Adrenal gland (tissue), 9 donors: ENCODE measurements at regions not wholly inside any gene's neighbourhood (a gene's known extent, or its start where the extent isn't known, plus 50 kb on each side); places are given as distances from the start of the nearest gene placed in this dataset.

Experiments used
- DNase-seq, 7 donors: peaks; one replicate each; pipeline ENCODE4 v3.0.0-alpha.2; 2019 to 2020
- H3K27ac ChIP-seq, 5 donors: fragments of 200-600 bp; sonication (generic) in 4 of 5; 1 replicate in 3 of 5; 2 replicates in 2 of 5; pipeline versions ENCODE4 v1.5.1 to v1.8.0; 2016 to 2020; ENCODE audit warnings: mild to moderate bottlenecking in 1 of 5
- H3K27me3 ChIP-seq: fragments of 200-600 bp; 2 replicates; pipeline ENCODE4 v1.8.0; 2021
- H3K36me3 ChIP-seq, 2 donors: fragments of 200-600 bp; replicated peaks in 1 of 2; 1 replicate in 1 of 2; 2 replicates in 1 of 2; pipeline versions ENCODE4 v1.5.1 to v1.8.0; 2018 to 2022
- H3K4me1 ChIP-seq, 2 donors: fragments of 200-600 bp; replicated peaks in 1 of 2; 1 replicate in 1 of 2; 2 replicates in 1 of 2; pipeline versions ENCODE4 v1.5.1 to v1.8.0; 2018 to 2021
- H3K4me3 ChIP-seq, 4 donors: fragments of 200-600 bp; sonication (generic) in 3 of 4; one replicate each; pipeline ENCODE4 v1.5.1; 2016 to 2018
- H3K9me3 ChIP-seq, 3 donors: fragments of 200-600 bp; sonication (generic) in 1 of 3; replicated peaks in 1 of 3; 1 replicate in 2 of 3; 2 replicates in 1 of 3; pipeline versions ENCODE4 v1.5.1 to v1.8.0; 2016 to 2021
- POLR2A ChIP-seq, 2 donors: fragments of 450-650 bp; IDR thresholded peaks; one replicate each; pipeline ENCODE4 v1.6.1; 2017; ENCODE audit warnings: antibody characterized with exemption in 2 of 2, mild to moderate bottlenecking in 2 of 2, moderate library complexity in 1 of 2
- WGBS, 4 donors: extraction: QIAGEN DNeasy Blood & Tissue Kit in 2 of 4; methylation state at CpG; one replicate each; pipeline versions ENCODE4 v1.1.5 to v1.1.7; 2013 to 2017; 5-methylcytosine and 5-hydroxymethylcytosine counted together
- intact Hi-C, 2 donors: fragments of 100-400 bp; cut with DNase I; formaldehyde crosslinking; loops; one replicate each; pipeline versions ENCODE4 v1.14.1 to v1.15.0; 2022 to 2023
- TF ChIP-seq, protein P1 (sequence below), 6 experiments: fragments of 450-650 bp in 4 of 6; fragments of 200-600 bp in 2 of 6; sonication (generic) in 1 of 6; IDR thresholded peaks; 1 replicate in 5 of 6; 2 replicates in 1 of 6; pipeline versions ENCODE4 v1.5.1 to v1.8.0; 2016 to 2021; ENCODE audit warnings: antibody characterized with exemption in 6 of 6, mild to moderate bottlenecking in 2 of 6, moderate library complexity in 1 of 6
- donor health status: healthy with polysubstance abuse.
- donor health status: Bipolar disorder and iron deficiency.
- donor health status: DM: yes; HTN: yes; CAD: no.
- donor health status: DM: no; HTN: no; CAD: no.
- donor health status: DM: no; HTN: no; CAD: no.

- TF ChIP-seq, protein P1, sequence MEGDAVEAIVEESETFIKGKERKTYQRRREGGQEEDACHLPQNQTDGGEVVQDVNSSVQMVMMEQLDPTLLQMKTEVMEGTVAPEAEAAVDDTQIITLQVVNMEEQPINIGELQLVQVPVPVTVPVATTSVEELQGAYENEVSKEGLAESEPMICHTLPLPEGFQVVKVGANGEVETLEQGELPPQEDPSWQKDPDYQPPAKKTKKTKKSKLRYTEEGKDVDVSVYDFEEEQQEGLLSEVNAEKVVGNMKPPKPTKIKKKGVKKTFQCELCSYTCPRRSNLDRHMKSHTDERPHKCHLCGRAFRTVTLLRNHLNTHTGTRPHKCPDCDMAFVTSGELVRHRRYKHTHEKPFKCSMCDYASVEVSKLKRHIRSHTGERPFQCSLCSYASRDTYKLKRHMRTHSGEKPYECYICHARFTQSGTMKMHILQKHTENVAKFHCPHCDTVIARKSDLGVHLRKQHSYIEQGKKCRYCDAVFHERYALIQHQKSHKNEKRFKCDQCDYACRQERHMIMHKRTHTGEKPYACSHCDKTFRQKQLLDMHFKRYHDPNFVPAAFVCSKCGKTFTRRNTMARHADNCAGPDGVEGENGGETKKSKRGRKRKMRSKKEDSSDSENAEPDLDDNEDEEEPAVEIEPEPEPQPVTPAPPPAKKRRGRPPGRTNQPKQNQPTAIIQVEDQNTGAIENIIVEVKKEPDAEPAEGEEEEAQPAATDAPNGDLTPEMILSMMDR (IDR thresholded peaks at IDR 0.05) = no peak
- no peak for TF ChIP-seq POLR2A (IDR thresholded peaks at IDR 0.05)
- Histone ChIP-seq H3K27me3 (no peaks in the 10 kb centered on the region), H3K9me3 (no peaks in the 10 kb centered on the region), H3K27ac (peak overlapping the region in 1 of 5 donors; percentile 35), H3K4me3 (no peak overlapping the region), H3K36me3 (no peaks in the 10 kb centered on the region), H3K4me1 (peaks cover 8 to 32% of the 10 kb centered on the region in 2 donors)
- 34 to 63% (median 53%) methylated on average over 1 of the region's 1 CpG for WGBS, 4 donors
- intact Hi-C loops = no loop called here
- no peak for DNase-seq
Measured at GRCh38 chr5:90131383-90132133, 278.0 kb downstream of the CETN3 start.

DNA sequence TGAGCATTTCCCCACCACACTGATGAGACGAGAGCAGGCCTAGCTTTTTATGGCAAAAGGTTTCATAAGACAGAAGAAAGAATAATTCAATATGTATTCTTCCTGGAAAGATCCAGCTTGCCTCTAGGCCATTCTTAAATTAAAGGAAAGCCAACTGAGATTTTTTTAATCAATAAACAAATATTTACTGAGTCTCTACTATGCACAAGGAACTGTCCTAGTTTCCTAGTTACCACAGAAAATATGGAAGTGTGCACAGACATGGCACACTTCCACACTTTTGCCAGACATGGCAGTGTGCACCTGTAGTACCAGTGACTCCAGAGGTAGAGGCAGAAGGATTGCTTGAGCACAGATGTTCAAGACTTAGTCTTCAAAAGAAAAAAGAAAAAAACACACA is 281.0 kb downstream of the CETN3 start:
- no peak for DNase-seq
- TF ChIP-seq POLR2A (IDR thresholded peaks at IDR 0.05) = no peak
- TF ChIP-seq, protein P1 (IDR thresholded peaks at IDR 0.05) = no peak
- Histone ChIP-seq H3K36me3 (no peaks in the 10 kb centered on the region), H3K27me3 (no peaks in the 10 kb centered on the region), H3K9me3 (no peaks in the 10 kb centered on the region), H3K27ac (no peak overlapping the region), H3K4me1 (peaks cover 0 to 8% of the 10 kb centered on the region in 2 donors), H3K4me3 (no peak overlapping the region)
- 94 to 100% (median 99%) methylated on average over 1 of the region's 1 CpG for WGBS, 4 donors
- intact Hi-C loops = no loop called here

GRCh38 chr5:90119531-90119971 is 290.0 kb downstream of the CETN3 start:
- H3K36me3 ChIP-seq = no peaks in the 10 kb centered on the region
- no peaks in the 10 kb centered on the region for H3K27me3 ChIP-seq
- no peak overlapping the region for H3K27ac ChIP-seq
- 57 to 71% (median 66%) methylated on average over 1 of the region's 1 CpG for WGBS, 4 donors
- intact Hi-C loops = no loop called here
- H3K4me1 ChIP-seq = no peaks in the 10 kb centered on the region
- no peak for TF ChIP-seq POLR2A (IDR thresholded peaks at IDR 0.05)
- TF ChIP-seq, protein P1 (IDR thresholded peaks at IDR 0.05) = no peak
- H3K9me3 ChIP-seq = no peaks in the 10 kb centered on the region
- no peak overlapping the region for H3K4me3 ChIP-seq
- no peak for DNase-seq

DNA sequence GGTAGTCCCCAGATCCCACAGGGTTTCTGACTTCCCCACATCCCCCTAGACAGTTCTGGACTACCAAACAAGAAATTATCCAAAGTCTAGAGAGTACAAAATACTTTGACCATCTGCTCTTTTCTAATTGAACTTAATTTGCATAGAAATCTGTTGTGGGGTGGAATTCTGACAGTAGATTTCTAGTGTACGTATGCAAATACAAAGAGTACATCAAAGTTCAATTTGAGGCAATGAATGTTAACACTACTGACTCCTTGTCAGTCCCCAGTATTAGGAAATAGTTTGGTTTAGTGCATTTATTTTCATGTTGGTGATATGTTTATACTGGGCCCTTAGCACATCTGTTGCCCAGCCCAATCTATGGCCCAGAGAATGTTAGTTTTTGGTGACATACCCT is 292.6 kb downstream of the CETN3 start:
- WGBS, 4 donors = 89 to 100% (median 94%) methylated on average over 1 of the region's 1 CpG
- intact Hi-C loops = no loop called here

More for the DNA sequence above, 292.6 kb downstream of the CETN3 start:
- Histone ChIP-seq H3K4me3 (no peak overlapping the region), H3K4me1 (no peaks in the 10 kb centered on the region), H3K27ac (no peak overlapping the region), H3K36me3 (no peaks in the 10 kb centered on the region), H3K27me3 (no peaks in the 10 kb centered on the region), H3K9me3 (no peaks in the 10 kb centered on the region)
- DNase-seq = no peak
- TF ChIP-seq POLR2A (IDR thresholded peaks at IDR 0.05) = no peak
- TF ChIP-seq, protein P1 (IDR thresholded peaks at IDR 0.05) = no peak
